Spinal cord (tissue), 9 donors: ENCODE measurements at regions not wholly inside any gene's neighbourhood (a gene's known extent, or its start where the extent isn't known, plus 50 kb on each side); places are given as distances from the start of the nearest gene placed in this dataset.
"Not testable (repeated sequence)": the region's sequence is repeated elsewhere in the genome, so short reads cannot be mapped to it uniquely, and the experiment has no call there.

Experiments
- DNase-seq, 6 donors: peaks; one replicate each; pipeline versions ENCODE4 v3.0.0 to v3.0.0-alpha.2; 2013 to 2015; ENCODE audit warnings: low spot score in 6 of 6, low read depth in 4 of 6
- H3K27ac ChIP-seq: one replicate; pipeline ENCODE4 v1.5.1; 2013; ENCODE audit warnings: low read depth, low read length, control low read depth
- H3K27me3 ChIP-seq: one replicate; pipeline ENCODE4 v1.6.1; 2013; ENCODE audit warnings: low read length; ENCODE audit not compliant: control insufficient read depth, insufficient read depth
- H3K36me3 ChIP-seq: one replicate; pipeline ENCODE4 v1.6.1; 2013; ENCODE audit warnings: low read length; ENCODE audit not compliant: control insufficient read depth, insufficient read depth
- H3K4me1 ChIP-seq: one replicate; pipeline ENCODE4 v1.6.1; 2013; ENCODE audit warnings: low read length; ENCODE audit not compliant: control insufficient read depth, insufficient read depth
- H3K4me3 ChIP-seq: one replicate; pipeline ENCODE4 v1.5.1; 2013; ENCODE audit warnings: low read depth, low read length, control low read depth
- H3K9me3 ChIP-seq: one replicate; pipeline ENCODE4 v1.6.1; 2013; ENCODE audit warnings: low read length; ENCODE audit not compliant: control insufficient read depth, insufficient read depth
- WGBS: methylation state at CpG from one replicate; pipeline ENCODE4 v1.1.5; 2013; ENCODE audit warnings: missing lambda C conversion rate; ENCODE audit not compliant: insufficient coverage; 5-methylcytosine and 5-hydroxymethylcytosine counted together
- donor health status: healthy.

GRCh38 chr14:44453433-44454171, 53.5 kb downstream of the FSCB start:
- DNase-seq: no peak
- whole genome bisulfite sequencing: no CpG with 5 or more reads among the region's 6 CpGs
- Histone ChIP-seq H3K27ac (no peak overlapping the region), H3K27me3 (no peaks in the 10 kb centered on the region), H3K36me3 (no peaks in the 10 kb centered on the region), H3K4me3 (no peak overlapping the region), H3K4me1 (no peaks in the 10 kb centered on the region), H3K9me3 (peaks cover 7% of the 10 kb centered on the region)

DNA sequence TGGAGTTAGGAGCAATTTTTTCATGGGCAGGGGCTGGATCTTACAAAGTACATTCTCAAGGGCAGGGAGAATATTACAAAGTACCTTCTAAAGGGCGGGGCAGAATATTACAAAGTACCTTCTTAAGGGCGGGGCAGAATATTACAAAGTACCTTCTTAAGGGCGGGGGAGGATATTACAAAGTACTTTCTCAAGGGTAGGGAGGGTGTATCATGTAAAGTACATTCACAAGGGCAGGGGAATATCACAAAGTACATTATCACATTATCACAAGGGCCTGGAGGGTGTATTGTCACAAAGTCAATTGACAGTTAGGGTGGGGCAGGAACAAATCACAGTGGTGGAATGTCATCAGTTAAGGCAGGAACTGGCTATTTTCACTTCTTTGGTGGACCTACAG, 56.9 kb downstream of the FSCB start:
- not testable (repeated sequence) for H3K27ac ChIP-seq, H3K4me1 ChIP-seq, DNase-seq, H3K4me3 ChIP-seq, H3K36me3 ChIP-seq, H3K9me3 ChIP-seq, H3K27me3 ChIP-seq
- no CpG with 5 or more reads among the region's 3 CpGs for WGBS

DNA sequence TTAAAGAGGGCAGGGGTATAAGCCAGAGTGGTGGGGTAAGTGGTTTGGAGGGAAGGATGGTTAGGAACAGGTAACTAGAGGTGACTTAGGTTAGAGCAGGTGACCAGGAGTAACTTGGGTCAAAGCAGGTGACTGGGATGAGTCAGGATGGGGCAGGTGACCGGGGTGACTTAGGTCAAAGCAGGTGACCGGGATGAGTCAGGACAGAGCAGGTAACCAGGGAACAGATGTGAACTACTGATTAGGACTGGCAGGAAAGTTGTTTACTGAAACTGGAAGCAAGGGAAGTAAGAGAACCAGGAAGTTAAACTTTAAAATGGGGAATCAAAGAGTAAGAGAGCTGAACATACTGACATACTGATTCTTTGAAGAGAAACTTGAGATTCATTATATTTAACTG, 57.4 kb downstream of the FSCB start:
- Histone ChIP-seq H3K4me3 (no peak overlapping the region), H3K9me3 (no peaks in the 10 kb centered on the region), H3K27ac (no peak overlapping the region), H3K4me1 (no peaks in the 10 kb centered on the region), H3K27me3 (no peaks in the 10 kb centered on the region), H3K36me3 (no peaks in the 10 kb centered on the region)
- WGBS: 78% methylated on average over 2 of the region's 2 CpGs
- DNase-seq: no peak

- Histone ChIP-seq H3K36me3 (no peaks in the 10 kb centered on the region), H3K4me1 (no peaks in the 10 kb centered on the region)
- WGBS: 100% methylated on average over 1 of the region's 5 CpGs
Measured at GRCh38 chr14:44448951-44449358, 58.1 kb downstream of the FSCB start.

GRCh38 chr14:44446965-44447364, 60.1 kb downstream of the FSCB start:
- Histone ChIP-seq H3K27me3 (no peaks in the 10 kb centered on the region), H3K9me3 (no peaks in the 10 kb centered on the region), H3K27ac (no peak overlapping the region), H3K4me1 (no peaks in the 10 kb centered on the region), H3K36me3 (no peaks in the 10 kb centered on the region), H3K4me3 (no peak overlapping the region)
- no CpG with 5 or more reads among the region's 2 CpGs for WGBS
- DNase-seq: no peak

More at GRCh38 chr14:44448951-44449358, 58.1 kb downstream of the FSCB start:
- no peaks in the 10 kb centered on the region for H3K27me3 ChIP-seq
- H3K27ac ChIP-seq: no peak overlapping the region
- DNase-seq: no peak
- no peaks in the 10 kb centered on the region for H3K9me3 ChIP-seq
- no peak overlapping the region for H3K4me3 ChIP-seq

- Histone ChIP-seq H3K27me3 (no peaks in the 10 kb centered on the region), H3K4me3 (no peak overlapping the region), H3K27ac (no peak overlapping the region), H3K36me3 (no peaks in the 10 kb centered on the region), H3K9me3 (peaks cover 3% of the 10 kb centered on the region), H3K4me1 (no peaks in the 10 kb centered on the region)
- WGBS: no CpG with 5 or more reads among the region's 1 CpG
- no peak for DNase-seq
Measured at GRCh38 chr14:44444454-44444853, 62.6 kb downstream of the FSCB start.

GRCh38 chr14:44438936-44439335, 68.1 kb downstream of the FSCB start:
- DNase-seq: no peak
- no peak overlapping the region for H3K27ac ChIP-seq
- H3K36me3 ChIP-seq: no peaks in the 10 kb centered on the region
- H3K27me3 ChIP-seq: no peaks in the 10 kb centered on the region
- peaks cover 3% of the 10 kb centered on the region for H3K9me3 ChIP-seq
- no peaks in the 10 kb centered on the region for H3K4me1 ChIP-seq
- H3K4me3 ChIP-seq: no peak overlapping the region

- H3K36me3 ChIP-seq: no peaks in the 10 kb centered on the region
- no peaks in the 10 kb centered on the region for H3K27me3 ChIP-seq
- DNase-seq: no peak
- no peak overlapping the region for H3K27ac ChIP-seq
- peaks cover 3% of the 10 kb centered on the region for H3K9me3 ChIP-seq
- H3K4me1 ChIP-seq: no peaks in the 10 kb centered on the region
- WGBS: no CpG with 5 or more reads among the region's 1 CpG
- H3K4me3 ChIP-seq: no peak overlapping the region
Measured at GRCh38 chr14:44438221-44438620, 68.9 kb downstream of the FSCB start.

DNA sequence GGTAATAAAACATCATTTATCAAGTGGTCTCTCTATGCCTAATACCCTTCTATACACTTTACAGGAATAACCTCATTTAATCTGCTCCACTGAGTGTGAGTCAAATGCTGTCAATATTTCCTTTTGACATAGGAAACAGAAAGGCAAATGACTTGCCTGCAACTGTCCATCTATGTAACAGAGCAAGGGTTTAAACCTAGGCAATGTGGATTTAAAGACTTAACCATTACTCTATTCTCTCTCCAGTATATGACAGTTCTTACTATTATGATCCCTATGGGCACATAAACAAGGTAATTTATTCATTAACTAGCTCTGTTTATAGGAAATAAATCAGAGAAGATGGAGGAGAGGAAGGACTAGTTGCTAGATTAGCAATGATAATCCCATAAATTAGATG, 70.6 kb downstream of the FSCB start:
- Histone ChIP-seq H3K36me3 (no peaks in the 10 kb centered on the region), H3K4me3 (no peak overlapping the region), H3K4me1 (no peaks in the 10 kb centered on the region), H3K27me3 (no peaks in the 10 kb centered on the region), H3K27ac (no peak overlapping the region), H3K9me3 (peaks cover 3% of the 10 kb centered on the region)
- no peak for DNase-seq

DNA sequence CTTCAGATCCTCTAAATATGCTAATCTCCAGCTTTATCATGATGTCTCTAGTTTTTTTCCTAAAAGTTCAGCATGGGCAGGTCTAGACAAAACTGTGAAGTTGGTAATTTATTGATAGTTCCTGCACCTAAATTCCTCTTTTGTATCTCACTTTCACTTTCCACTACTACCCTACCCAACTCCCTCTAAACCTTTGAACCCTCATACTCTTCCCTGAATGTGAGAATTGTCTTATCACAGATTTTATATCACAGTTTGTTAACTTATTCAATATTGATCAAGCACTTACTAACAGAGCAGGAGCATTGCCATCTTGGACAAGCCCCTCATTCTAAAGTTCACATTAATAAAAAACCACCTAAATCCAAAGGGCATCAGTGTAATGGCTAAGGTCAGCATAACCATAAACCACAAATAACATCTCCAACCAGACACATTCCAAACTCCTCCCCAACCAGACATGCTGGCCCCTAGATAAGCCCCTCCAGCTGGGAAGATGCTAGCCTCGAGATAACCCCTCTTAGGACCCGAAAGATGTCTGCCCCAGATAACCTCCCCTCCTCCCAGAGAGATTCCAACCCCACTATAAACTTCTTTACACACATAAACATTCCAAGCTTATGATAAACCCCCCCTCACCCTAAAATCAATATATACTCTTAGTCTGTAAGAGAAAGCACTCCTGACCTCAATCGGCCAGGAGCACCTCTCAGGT, 78.7 kb downstream of the FSCB start:
- 86% methylated on average over 2 of the region's 3 CpGs for WGBS
- DNase-seq: no peak

More for the DNA sequence above, 78.7 kb downstream of the FSCB start:
- Histone ChIP-seq H3K4me1 (no peaks in the 10 kb centered on the region), H3K4me3 (no peak overlapping the region), H3K27ac (no peak overlapping the region), H3K9me3 (no peaks in the 10 kb centered on the region), H3K36me3 (no peaks in the 10 kb centered on the region), H3K27me3 (no peaks in the 10 kb centered on the region)
